HG03520 (cell line): ENCODE measurements at regions not wholly inside any gene's neighbourhood (a gene's known extent, or its start where the extent isn't known, plus 50 kb on each side); places are given as distances from the start of the nearest gene placed in this dataset.

Experiments used
- ATAC-seq: cut with Tn5 transposase; IDR thresholded peaks from one replicate; pipeline ENCODE4 v1.9.1; 2021; ENCODE audit warnings: mild to moderate bottlenecking, moderate library complexity; ENCODE audit not compliant: unreplicated experiment

- no peak for ATAC-seq
Measured at GRCh38 chr7:11290863-11291262, 317.2 kb downstream of the PHF14 start.

GRCh38 chr7:11294218-11294617 is 320.5 kb downstream of the PHF14 start:
- ATAC-seq = no peak

- ATAC-seq = no peak
Measured at GRCh38 chr7:11294965-11295364, 321.3 kb downstream of the PHF14 start.

GRCh38 chr7:11297126-11297625 is 323.5 kb downstream of the PHF14 start:
- no peak for ATAC-seq

GRCh38 chr7:11297764-11298163 is 324.1 kb downstream of the PHF14 start:
- ATAC-seq = no peak

GRCh38 chr7:11298220-11298619 is 324.5 kb downstream of the PHF14 start:
- no peak for ATAC-seq

- no peak for ATAC-seq
Measured at GRCh38 chr7:11300241-11300640, 326.6 kb downstream of the PHF14 start.

GRCh38 chr7:11302121-11302520 is 328.4 kb downstream of the PHF14 start:
- no peak for ATAC-seq

GRCh38 chr7:11313801-11314200 is 340.1 kb downstream of the PHF14 start:
- no peak for ATAC-seq

GRCh38 chr7:11315666-11316258 is 342.1 kb downstream of the PHF14 start:
- peak; percentile 46 for ATAC-seq

- peak; percentile 39 for ATAC-seq
Measured at GRCh38 chr7:11317766-11318165, 344.1 kb downstream of the PHF14 start.

- no peak for ATAC-seq
Measured at GRCh38 chr7:11319491-11320274, 346.0 kb downstream of the PHF14 start.
